Stimulated activated naive CD8-positive, alpha-beta T cell treated with anti-CD3 and anti-CD28 coated beads, Interleukin-15, amount 100 ng/mL, for 72 hours (primary cell): ENCODE measurements at regions not wholly inside any gene's neighbourhood (a gene's known extent, or its start where the extent isn't known, plus 50 kb on each side); places are given as distances from the start of the nearest gene placed in this dataset.
"Not testable (repeated sequence)": the region's sequence is repeated elsewhere in the genome, so short reads cannot be mapped to it uniquely, and the experiment has no call there.

Experiments used
- ATAC-seq: fragments of 150-1000 bp; cut with Tn5 transposase; 2 replicates; pipeline ENCODE4 v1.10.0; 2021; ENCODE audit warnings: mild to moderate bottlenecking, moderate library complexity
- DNase-seq, 2 donors: peaks; one replicate each; pipeline ENCODE4 v3.0.0; 2021 to 2022
- H3K27ac Mint-ChIP-seq, 2 donors: one replicate each; pipeline ENCODE4 v1.8.0; 2022; ENCODE audit warnings: mild to moderate bottlenecking in 2 of 2, mixed read lengths in 2 of 2, moderate library complexity in 2 of 2
- H3K27me3 Mint-ChIP-seq: one replicate; pipeline ENCODE4 v1.8.0; 2022; ENCODE audit warnings: mixed read lengths
- H3K4me1 Mint-ChIP-seq: one replicate; pipeline ENCODE4 v1.8.0; 2022; ENCODE audit warnings: mild to moderate bottlenecking, mixed read lengths
- H3K4me3 Mint-ChIP-seq, 2 donors: one replicate each; pipeline ENCODE4 v1.8.0; 2022; ENCODE audit warnings: mild to moderate bottlenecking in 2 of 2, mixed read lengths in 2 of 2, moderate library complexity in 1 of 2
- H3K9me3 Mint-ChIP-seq, 2 donors: one replicate each; pipeline ENCODE4 v1.8.0; 2022; ENCODE audit warnings: mixed read lengths in 2 of 2

- ATAC-seq: peak; percentile 62
- Mint-ChIP-seq H3K27me3 (peaks cover 21% of the 10 kb centered on the region), H3K27ac (no peak overlapping the region), H3K9me3 (no peaks in the 10 kb centered on the region), H3K4me1 (peaks cover 14% of the 10 kb centered on the region), H3K4me3 (no peak overlapping the region)
- DNase-seq: no peak
Measured at GRCh38 chr5:62199792-62200716, 106.0 kb upstream of the KIF2A start.

DNA sequence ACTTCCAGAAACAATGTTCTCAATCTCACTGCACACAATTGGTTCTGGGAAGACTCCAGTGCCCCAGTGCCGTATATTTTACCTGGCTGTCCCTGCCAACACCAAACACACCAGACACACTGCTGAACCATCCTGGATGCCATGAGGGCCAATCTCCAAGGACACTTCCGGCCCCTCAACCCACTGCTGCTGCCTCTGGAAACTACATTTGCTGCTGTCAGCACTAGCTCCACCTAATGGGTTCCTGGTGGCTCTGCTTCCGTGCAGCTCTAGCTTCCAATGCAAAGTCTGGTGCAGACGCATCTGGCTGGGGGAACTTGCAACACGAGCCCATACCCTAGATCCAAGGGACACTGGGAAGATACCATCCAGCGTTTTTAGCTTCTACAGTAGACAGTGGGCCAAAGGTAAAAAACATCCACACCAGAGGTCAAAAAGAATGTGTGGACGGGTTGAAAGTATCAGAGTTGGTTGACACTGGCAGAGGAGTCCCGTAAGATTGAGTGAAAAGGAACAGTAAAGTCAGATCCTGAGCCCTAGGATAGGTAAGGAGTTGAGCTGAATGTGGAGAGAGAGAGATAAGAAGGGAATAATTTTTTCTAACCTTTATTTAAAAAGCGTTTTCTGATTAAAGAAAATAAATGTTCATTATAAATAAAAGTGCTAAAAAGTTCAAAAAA, 99.7 kb upstream of the KIF2A start:
- ATAC-seq (no peak), DNase-seq (no peak)
- no peak overlapping the region for H3K4me3 Mint-ChIP-seq
- H3K27me3 Mint-ChIP-seq: peaks cover 27% of the 10 kb centered on the region
- no peak overlapping the region for H3K27ac Mint-ChIP-seq
- no peaks in the 10 kb centered on the region for H3K9me3 Mint-ChIP-seq
- peaks cover 6% of the 10 kb centered on the region for H3K4me1 Mint-ChIP-seq

GRCh38 chr5:62208218-62208852, 97.7 kb upstream of the KIF2A start:
- DNase-seq: no peak
- Mint-ChIP-seq H3K27ac (no peak overlapping the region), H3K4me1 (peaks cover 6% of the 10 kb centered on the region), H3K4me3 (no peak overlapping the region), H3K9me3 (no peaks in the 10 kb centered on the region), H3K27me3 (peaks cover 42% of the 10 kb centered on the region)
- no peak for ATAC-seq

DNA sequence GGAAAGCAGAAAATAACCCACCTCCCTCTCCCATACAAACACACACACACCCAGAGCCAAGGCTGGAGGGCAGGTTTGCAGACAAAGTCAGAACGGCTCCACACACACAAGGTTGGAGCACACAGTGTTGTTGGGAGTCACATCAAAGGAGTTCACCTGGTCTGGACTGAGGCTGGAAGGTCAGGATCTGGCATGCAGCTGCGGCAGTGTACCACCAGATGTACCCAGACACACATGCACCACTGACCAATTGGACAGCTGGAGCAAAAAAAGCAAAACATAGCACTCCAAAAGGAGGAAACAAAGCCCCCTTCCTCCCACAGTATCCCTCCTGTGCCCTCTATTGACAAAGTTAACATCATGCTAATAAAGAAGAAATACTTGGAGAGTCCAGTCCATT, 94.6 kb upstream of the KIF2A start:
- H3K4me1 Mint-ChIP-seq: peaks cover 6% of the 10 kb centered on the region
- no peak for ATAC-seq
- DNase-seq: no peak
- no peaks in the 10 kb centered on the region for H3K9me3 Mint-ChIP-seq
- H3K27ac Mint-ChIP-seq: peak overlapping the region in 1 of 2 donors; percentile 22
- H3K27me3 Mint-ChIP-seq: peaks cover 61% of the 10 kb centered on the region
- H3K4me3 Mint-ChIP-seq: no peak overlapping the region

GRCh38 chr5:62212648-62213047, 93.4 kb upstream of the KIF2A start:
- ATAC-seq (no peak), DNase-seq (no peak)
- H3K27ac Mint-ChIP-seq: no peak overlapping the region
- no peak overlapping the region for H3K4me3 Mint-ChIP-seq
- no peaks in the 10 kb centered on the region for H3K9me3 Mint-ChIP-seq
- peaks cover 62% of the 10 kb centered on the region for H3K27me3 Mint-ChIP-seq
- H3K4me1 Mint-ChIP-seq: peaks cover 6% of the 10 kb centered on the region

DNA sequence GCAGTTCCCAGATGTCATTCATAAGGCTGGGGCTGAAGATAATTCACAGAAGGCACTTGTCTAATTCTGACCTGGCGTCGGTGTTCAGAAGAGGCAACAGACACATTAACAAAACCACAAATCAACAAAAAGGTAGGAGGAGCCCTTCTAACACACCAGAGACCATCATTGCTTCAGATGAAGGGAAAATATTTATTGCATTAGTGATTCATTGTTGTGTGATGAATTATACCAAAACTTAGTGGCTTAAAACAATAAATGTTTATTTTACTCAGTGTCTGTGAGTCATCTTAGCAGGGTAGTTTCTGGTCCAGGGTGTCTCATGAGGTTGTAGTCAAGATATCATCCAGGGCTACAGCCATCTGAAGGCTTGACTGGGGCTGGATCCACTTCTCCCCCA, 91.3 kb upstream of the KIF2A start:
- Mint-ChIP-seq H3K27ac (no peak overlapping the region), H3K4me3 (no peak overlapping the region), H3K27me3 (peaks cover 63% of the 10 kb centered on the region), H3K9me3 (no peaks in the 10 kb centered on the region), H3K4me1 (no peaks in the 10 kb centered on the region)
- ATAC-seq (peak; percentile 69), DNase-seq (no peak)

DNA sequence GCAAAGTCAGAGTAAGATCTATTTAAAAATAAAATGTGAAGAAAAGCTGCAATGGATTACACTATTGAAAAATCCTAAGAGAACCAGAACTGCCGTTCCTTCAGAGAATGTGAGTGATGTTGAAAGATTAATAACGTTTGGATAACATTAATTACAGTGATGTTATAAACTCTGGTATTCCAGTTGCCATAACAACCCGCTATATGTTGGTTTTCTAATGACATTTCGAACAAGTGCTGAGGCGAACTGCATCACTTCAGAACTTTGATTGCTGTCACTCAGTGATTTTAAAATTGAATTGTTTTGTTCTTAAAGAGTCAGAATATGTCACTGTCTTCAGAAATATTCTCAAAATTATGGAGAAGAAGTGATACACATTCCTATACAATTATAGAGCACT, 89.4 kb upstream of the KIF2A start:
- H3K4me3 Mint-ChIP-seq, H3K4me1 Mint-ChIP-seq, H3K27ac Mint-ChIP-seq, DNase-seq, H3K9me3 Mint-ChIP-seq, ATAC-seq: not testable (repeated sequence)
- H3K27me3 Mint-ChIP-seq: peaks cover 47% of the 10 kb centered on the region

- not testable (repeated sequence) for DNase-seq, H3K27ac Mint-ChIP-seq
Measured at GRCh38 chr5:62217095-62217494, 88.9 kb upstream of the KIF2A start.

GRCh38 chr5:62218860-62219259, 87.1 kb upstream of the KIF2A start:
- H3K27ac Mint-ChIP-seq, H3K4me3 Mint-ChIP-seq, H3K4me1 Mint-ChIP-seq, H3K9me3 Mint-ChIP-seq, ATAC-seq, DNase-seq: not testable (repeated sequence)
- H3K27me3 Mint-ChIP-seq: peaks cover 35% of the 10 kb centered on the region

More at GRCh38 chr5:62217095-62217494, 88.9 kb upstream of the KIF2A start:
- not testable (repeated sequence) for H3K9me3 Mint-ChIP-seq, H3K4me1 Mint-ChIP-seq, H3K4me3 Mint-ChIP-seq, ATAC-seq
- peaks cover 42% of the 10 kb centered on the region for H3K27me3 Mint-ChIP-seq

DNA sequence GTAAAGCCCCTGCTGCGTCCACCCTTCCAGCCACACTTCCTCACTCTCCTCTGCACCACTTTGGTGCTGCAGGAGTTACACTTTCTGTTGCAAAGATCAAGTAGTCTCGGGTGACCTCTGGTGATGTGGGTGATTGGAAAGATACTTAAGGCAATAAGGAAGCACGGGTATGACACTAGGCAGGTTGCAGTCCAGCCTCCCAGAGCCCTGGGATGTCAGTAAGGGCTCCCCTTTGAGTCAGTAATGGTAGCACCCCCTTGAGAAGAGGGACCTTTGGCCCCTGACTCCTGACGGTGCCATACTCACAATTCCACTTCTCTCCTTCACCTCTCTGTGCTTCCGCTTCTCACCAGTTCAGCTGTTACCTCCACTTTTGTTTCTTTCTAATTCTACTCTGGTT, 84.1 kb upstream of the KIF2A start:
- H3K9me3 Mint-ChIP-seq, ATAC-seq, H3K27ac Mint-ChIP-seq, H3K4me3 Mint-ChIP-seq, DNase-seq: not testable (repeated sequence)
- peaks cover 13% of the 10 kb centered on the region for H3K4me1 Mint-ChIP-seq
- H3K27me3 Mint-ChIP-seq: peaks cover 16% of the 10 kb centered on the region

- peaks cover 16% of the 10 kb centered on the region for H3K27me3 Mint-ChIP-seq
- H3K4me1 Mint-ChIP-seq: peaks cover 13% of the 10 kb centered on the region
- ATAC-seq, H3K27ac Mint-ChIP-seq, H3K9me3 Mint-ChIP-seq, DNase-seq, H3K4me3 Mint-ChIP-seq: not testable (repeated sequence)
Measured at GRCh38 chr5:62222305-62222704, 83.7 kb upstream of the KIF2A start.

GRCh38 chr5:62223312-62223670, 82.7 kb upstream of the KIF2A start:
- peak overlapping the region; percentile 73 to 89 for H3K4me3 Mint-ChIP-seq
- peak overlapping the region; percentile 12 to 87 for H3K27ac Mint-ChIP-seq
- H3K27me3 Mint-ChIP-seq, H3K9me3 Mint-ChIP-seq: not testable (repeated sequence)
- peaks cover 13% of the 10 kb centered on the region for H3K4me1 Mint-ChIP-seq
- ATAC-seq (peak; percentile 95), DNase-seq (peak; percentile 76 to 83)

DNA sequence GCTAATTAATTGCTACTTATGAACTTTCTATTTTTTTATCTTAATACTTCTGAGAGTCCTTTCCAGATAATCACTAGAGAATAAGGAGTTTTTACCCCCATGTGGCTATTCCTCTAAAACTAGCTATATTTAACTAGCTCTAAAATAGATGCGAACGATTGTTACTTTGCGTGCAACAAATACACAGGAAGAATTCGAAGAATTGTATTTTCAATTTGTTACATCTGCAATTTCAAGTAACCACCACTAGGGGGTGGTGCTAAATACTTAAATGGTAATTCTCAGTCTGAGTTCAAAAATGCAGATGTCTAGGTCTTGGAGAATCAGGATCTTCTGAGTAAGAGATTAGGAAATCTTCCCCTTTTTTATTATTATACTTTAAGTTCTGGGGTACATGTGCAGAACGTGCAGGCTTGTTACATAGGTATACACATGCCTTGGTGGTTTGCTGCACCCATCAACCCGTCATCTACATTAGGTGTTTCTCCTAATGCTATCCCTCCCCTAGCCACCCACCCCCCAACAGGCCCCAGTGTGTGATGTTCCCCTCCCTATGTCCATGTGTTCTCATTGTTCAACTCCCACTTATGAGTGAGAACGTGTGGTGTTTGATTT, 80.9 kb upstream of the KIF2A start:
- not testable (repeated sequence) for H3K9me3 Mint-ChIP-seq, H3K27me3 Mint-ChIP-seq, DNase-seq, H3K27ac Mint-ChIP-seq, ATAC-seq
- peaks cover 20% of the 10 kb centered on the region for H3K4me1 Mint-ChIP-seq
- peak overlapping the region; percentile 56 to 89 for H3K4me3 Mint-ChIP-seq

- H3K9me3 Mint-ChIP-seq: not testable (repeated sequence)
Measured at GRCh38 chr5:62230876-62231388, 75.1 kb upstream of the KIF2A start.

GRCh38 chr5:62231576-62231975, 74.4 kb upstream of the KIF2A start:
- no peak for ATAC-seq
- peaks cover 26% of the 10 kb centered on the region for H3K4me1 Mint-ChIP-seq
- H3K27ac Mint-ChIP-seq: no peak overlapping the region
- H3K27me3 Mint-ChIP-seq: no peaks in the 10 kb centered on the region
- no peaks in the 10 kb centered on the region for H3K9me3 Mint-ChIP-seq
- no peak overlapping the region for H3K4me3 Mint-ChIP-seq
- no peak for DNase-seq

More at GRCh38 chr5:62230876-62231388, 75.1 kb upstream of the KIF2A start:
- Mint-ChIP-seq H3K4me1 (peaks cover 19% of the 10 kb centered on the region), H3K27ac (peak overlapping the region in 1 of 2 donors; percentile 50)
- H3K27me3 Mint-ChIP-seq, H3K4me3 Mint-ChIP-seq, DNase-seq, ATAC-seq: not testable (repeated sequence)
